CD14-positive monocyte (primary cell): ENCODE measurements at regions not wholly inside any gene's neighbourhood (a gene's known extent, or its start where the extent isn't known, plus 50 kb on each side); places are given as distances from the start of the nearest gene placed in this dataset.

Experiments used
- DNase-seq, 3 donors: peaks; one replicate each; pipeline ENCODE4 v3.0.0-alpha.2; 2011 to 2022
- H2AFZ ChIP-seq: 2 replicates; pipeline ENCODE4 v1.6.0; 2012; ENCODE audit warnings: mild to moderate bottlenecking, low read depth, low read length, inconsistent platforms; ENCODE audit not compliant: insufficient read depth, poor library complexity, severe bottlenecking
- H3K27ac ChIP-seq, 2 donors: 1 replicate in 1 of 2; 2 replicates in 1 of 2; pipeline ENCODE4 v1.5.1; 2012 to 2013; ENCODE audit warnings: low read length in 2 of 2, control low read depth in 1 of 2, inconsistent platforms in 1 of 2, low read depth in 1 of 2, mild to moderate bottlenecking in 1 of 2
- H3K27me3 ChIP-seq, 2 donors: one replicate each; pipeline versions ENCODE4 v1.6.0 to v1.6.1; 2011 to 2013; ENCODE audit warnings: low read length in 2 of 2; ENCODE audit not compliant: control insufficient read depth in 2 of 2, insufficient read depth in 2 of 2
- H3K36me3 ChIP-seq, 2 donors: replicated peaks in 1 of 2; 1 replicate in 1 of 2; 2 replicates in 1 of 2; pipeline versions ENCODE4 v1.5.1 to v1.6.1; 2012 to 2013; ENCODE audit warnings: low read length in 2 of 2, control low read depth in 1 of 2, inconsistent platforms in 1 of 2, mild to moderate bottlenecking in 1 of 2; ENCODE audit not compliant: insufficient read depth in 2 of 2, control insufficient read depth in 1 of 2
- H3K4me1 ChIP-seq, 2 donors: 1 replicate in 1 of 2; 2 replicates in 1 of 2; pipeline versions ENCODE4 v1.5.1 to v1.6.1; 2012 to 2013; ENCODE audit warnings: low read length in 2 of 2, control low read depth in 1 of 2, inconsistent platforms in 1 of 2, mild to moderate bottlenecking in 1 of 2, moderate library complexity in 1 of 2; ENCODE audit not compliant: insufficient read depth in 2 of 2, control insufficient read depth in 1 of 2
- H3K4me2 ChIP-seq: replicated peaks from 2 replicates; pipeline ENCODE3; 2012; ENCODE audit warnings: low read length, moderate library complexity, mild to moderate bottlenecking; ENCODE audit not compliant: poor library complexity, severe bottlenecking; ENCODE audit errors: extremely low read depth
- H3K4me3 ChIP-seq, 3 experiments: fragments of 200-600 bp in 1 of 3; sonication (generic) in 1 of 3; replicated peaks in 1 of 3; 1 replicate in 2 of 3; 2 replicates in 1 of 3; pipeline ENCODE4 v1.5.1; 2011 to 2013; ENCODE audit warnings: low read length in 3 of 3, mild to moderate bottlenecking in 3 of 3, control low read depth in 2 of 3, low read depth in 2 of 3, inconsistent platforms in 1 of 3, moderate library complexity in 1 of 3
- H3K79me2 ChIP-seq: 2 replicates; pipeline ENCODE4 v1.6.0; 2012; ENCODE audit warnings: mild to moderate bottlenecking, control low read depth, inconsistent platforms, low read length, moderate library complexity; ENCODE audit not compliant: insufficient read depth
- H3K9ac ChIP-seq: 2 replicates; pipeline ENCODE4 v1.6.0; 2017; ENCODE audit warnings: low read length, mild to moderate bottlenecking; ENCODE audit not compliant: insufficient read depth, poor library complexity, severe bottlenecking
- H3K9me3 ChIP-seq, 2 donors: replicated peaks in 1 of 2; 1 replicate in 1 of 2; 2 replicates in 1 of 2; pipeline versions ENCODE4 v1.5.1 to v1.6.1; 2012 to 2013; ENCODE audit warnings: low read length in 2 of 2, control low read depth in 1 of 2; ENCODE audit not compliant: control insufficient read depth in 1 of 2, insufficient read depth in 1 of 2
- H4K20me1 ChIP-seq: 2 replicates; pipeline ENCODE4 v1.6.0; 2012; ENCODE audit warnings: mild to moderate bottlenecking, low read length, control low read depth, moderate library complexity; ENCODE audit not compliant: insufficient read depth
- H3K27ac Mint-ChIP-seq, 7 donors: one replicate each; pipeline ENCODE4 v1.8.0; 2020; ENCODE audit warnings: mild to moderate bottlenecking in 7 of 7, mixed read lengths in 7 of 7, moderate library complexity in 6 of 7, inconsistent platforms in 2 of 7
- H3K27me3 Mint-ChIP-seq, 3 donors: one replicate each; pipeline ENCODE4 v1.8.0; 2021 to 2022; ENCODE audit warnings: low read depth in 3 of 3, mild to moderate bottlenecking in 3 of 3, mixed read lengths in 3 of 3, moderate library complexity in 3 of 3, inconsistent platforms in 1 of 3
- H3K36me3 Mint-ChIP-seq, 2 donors: one replicate each; pipeline ENCODE4 v1.8.0; 2020; ENCODE audit warnings: mixed read lengths in 2 of 2, inconsistent platforms in 1 of 2, mild to moderate bottlenecking in 1 of 2
- H3K4me1 Mint-ChIP-seq: one replicate; pipeline ENCODE4 v1.8.0; 2020; ENCODE audit warnings: mild to moderate bottlenecking, mixed read lengths
- H3K4me3 Mint-ChIP-seq, 2 donors: one replicate each; pipeline ENCODE4 v1.8.0; 2020; ENCODE audit warnings: mild to moderate bottlenecking in 2 of 2, mixed read lengths in 2 of 2, moderate library complexity in 1 of 2
- H3K9me3 Mint-ChIP-seq, 7 donors: one replicate each; pipeline ENCODE4 v1.8.0; 2020 to 2022; ENCODE audit warnings: mixed read lengths in 7 of 7, mild to moderate bottlenecking in 6 of 7, moderate library complexity in 6 of 7, inconsistent platforms in 2 of 7
- WGBS: methylation state at CpG from one replicate; pipeline ENCODE4 v1.1.5; 2013; ENCODE audit warnings: missing lambda C conversion rate; ENCODE audit not compliant: insufficient coverage; 5-methylcytosine and 5-hydroxymethylcytosine counted together
- intact Hi-C, 2 donors: fragments of 100-400 bp; cut with micrococcal nuclease; formaldehyde crosslinking; loops; one replicate each; pipeline versions ENCODE4 v1.15.0 to v1.15.1; 2023
- TF ChIP-seq, protein P1 (sequence below): fragments of 200-600 bp; IDR thresholded peaks from one replicate; pipeline ENCODE4 v1.8.0; 2022; ENCODE audit warnings: antibody characterized with exemption, mild to moderate bottlenecking

DNA sequence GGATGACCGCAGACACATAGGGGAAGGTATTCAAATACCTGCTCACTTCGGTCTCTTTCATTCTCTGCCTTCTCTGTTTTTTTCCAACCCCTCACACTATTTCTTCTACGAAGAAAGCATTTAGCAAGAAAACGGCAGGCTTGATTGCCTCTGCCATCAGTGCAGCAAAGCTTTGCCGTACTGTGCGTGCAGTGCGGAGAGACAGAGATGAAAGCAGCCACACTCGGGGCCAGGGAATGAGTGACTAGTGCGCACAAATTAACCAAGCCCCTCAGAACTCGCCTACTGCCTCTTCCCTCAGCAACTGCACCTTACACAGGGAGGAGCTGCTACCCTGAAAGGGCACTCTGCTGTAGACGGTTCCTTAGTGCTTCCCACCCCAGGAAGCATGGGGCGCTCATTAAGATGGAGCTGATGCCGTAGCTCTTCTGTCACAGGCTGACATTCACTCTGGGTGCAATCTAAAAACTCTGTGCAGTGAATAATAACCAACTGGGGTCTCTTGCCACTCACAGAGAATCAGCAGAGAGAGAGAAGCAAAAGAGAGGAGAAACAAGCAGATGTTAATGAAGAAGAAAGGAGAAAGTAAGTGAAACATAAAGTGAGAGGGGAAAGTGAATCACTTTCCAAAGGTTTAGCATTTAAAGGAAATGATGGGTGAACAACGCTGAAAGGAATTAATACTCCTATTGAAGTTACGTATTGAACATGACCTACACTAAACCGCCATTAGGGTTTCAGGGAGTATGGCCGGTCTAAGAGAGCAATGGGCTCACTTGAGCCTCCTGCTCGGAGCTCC, 69.4 kb downstream of the GRIN2B start:
- Histone ChIP-seq H4K20me1 (no peaks in the 10 kb centered on the region), H3K9me3 (no peaks in the 10 kb centered on the region), H3K9ac (no peak overlapping the region), H3K36me3 (no peaks in the 10 kb centered on the region), H3K79me2 (no peaks in the 10 kb centered on the region), H3K4me2 (no peak overlapping the region), H2AFZ (no peak overlapping the region), H3K27me3 (no peaks in the 10 kb centered on the region), H3K27ac (no peak overlapping the region), H3K4me1 (no peaks in the 10 kb centered on the region), H3K4me3 (no peak overlapping the region)
- DNase-seq = no peak
- Mint-ChIP-seq H3K9me3 (peaks cover 0 to 1% (median 0%) of the 10 kb centered on the region in 7 donors), H3K27me3 (peaks cover 0 to 4% (median 0%) of the 10 kb centered on the region in 3 donors), H3K36me3 (no peaks in the 10 kb centered on the region), H3K4me3 (no peak overlapping the region), H3K4me1 (no peaks in the 10 kb centered on the region), H3K27ac (no peak overlapping the region)
- TF ChIP-seq, protein P1, sequence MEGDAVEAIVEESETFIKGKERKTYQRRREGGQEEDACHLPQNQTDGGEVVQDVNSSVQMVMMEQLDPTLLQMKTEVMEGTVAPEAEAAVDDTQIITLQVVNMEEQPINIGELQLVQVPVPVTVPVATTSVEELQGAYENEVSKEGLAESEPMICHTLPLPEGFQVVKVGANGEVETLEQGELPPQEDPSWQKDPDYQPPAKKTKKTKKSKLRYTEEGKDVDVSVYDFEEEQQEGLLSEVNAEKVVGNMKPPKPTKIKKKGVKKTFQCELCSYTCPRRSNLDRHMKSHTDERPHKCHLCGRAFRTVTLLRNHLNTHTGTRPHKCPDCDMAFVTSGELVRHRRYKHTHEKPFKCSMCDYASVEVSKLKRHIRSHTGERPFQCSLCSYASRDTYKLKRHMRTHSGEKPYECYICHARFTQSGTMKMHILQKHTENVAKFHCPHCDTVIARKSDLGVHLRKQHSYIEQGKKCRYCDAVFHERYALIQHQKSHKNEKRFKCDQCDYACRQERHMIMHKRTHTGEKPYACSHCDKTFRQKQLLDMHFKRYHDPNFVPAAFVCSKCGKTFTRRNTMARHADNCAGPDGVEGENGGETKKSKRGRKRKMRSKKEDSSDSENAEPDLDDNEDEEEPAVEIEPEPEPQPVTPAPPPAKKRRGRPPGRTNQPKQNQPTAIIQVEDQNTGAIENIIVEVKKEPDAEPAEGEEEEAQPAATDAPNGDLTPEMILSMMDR = no peak
- 91% methylated on average over 18 of the region's 18 CpGs for WGBS
- intact Hi-C loops = no loop called here

DNA sequence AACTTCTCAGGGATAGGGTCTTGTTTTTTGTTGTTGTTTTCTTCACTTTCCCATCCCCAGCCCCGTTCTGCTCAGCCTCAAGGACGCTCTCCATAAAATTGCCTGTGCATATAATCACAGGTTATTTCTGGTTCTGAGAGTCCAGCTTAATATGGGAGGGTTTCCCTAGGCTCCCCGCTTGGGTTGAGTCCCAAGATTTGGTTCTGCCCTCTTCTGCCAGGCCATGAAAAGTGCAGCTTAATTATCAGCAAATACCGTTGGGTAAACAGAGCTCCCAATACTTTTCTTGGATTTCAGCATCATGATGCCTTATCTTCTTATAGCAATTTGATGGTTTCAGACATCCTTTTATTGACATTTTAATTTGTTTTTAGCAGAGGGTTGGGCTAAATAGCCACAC, 75.6 kb downstream of the GRIN2B start:
- WGBS = 86% methylated on average over 2 of the region's 4 CpGs
- H3K4me3 ChIP-seq = no peak overlapping the region
- H2AFZ ChIP-seq = no peak overlapping the region
- Mint-ChIP-seq H3K36me3 (no peaks in the 10 kb centered on the region), H3K9me3 (peaks cover 0 to 5% (median 0%) of the 10 kb centered on the region in 7 donors), H3K4me1 (no peaks in the 10 kb centered on the region), H3K27me3 (peaks cover 0 to 8% (median 0%) of the 10 kb centered on the region in 3 donors), H3K27ac (no peak overlapping the region), H3K4me3 (no peak overlapping the region)
- no peak for DNase-seq
- H4K20me1 ChIP-seq = no peaks in the 10 kb centered on the region
- H3K36me3 ChIP-seq = no peaks in the 10 kb centered on the region
- intact Hi-C loops = no loop called here
- H3K27ac ChIP-seq = no peak overlapping the region
- no peaks in the 10 kb centered on the region for H3K9me3 ChIP-seq
- no peaks in the 10 kb centered on the region for H3K4me1 ChIP-seq
- TF ChIP-seq, protein P1 = no peak
- no peaks in the 10 kb centered on the region for H3K27me3 ChIP-seq
- no peak overlapping the region for H3K9ac ChIP-seq
- no peak overlapping the region for H3K4me2 ChIP-seq
- H3K79me2 ChIP-seq = no peaks in the 10 kb centered on the region
